ENCODE measurements at regions not wholly inside any gene's neighbourhood (a gene's known extent, or its start where the extent isn't known, plus 50 kb on each side); places are given as distances from the start of the nearest gene placed in this dataset.

DNA sequence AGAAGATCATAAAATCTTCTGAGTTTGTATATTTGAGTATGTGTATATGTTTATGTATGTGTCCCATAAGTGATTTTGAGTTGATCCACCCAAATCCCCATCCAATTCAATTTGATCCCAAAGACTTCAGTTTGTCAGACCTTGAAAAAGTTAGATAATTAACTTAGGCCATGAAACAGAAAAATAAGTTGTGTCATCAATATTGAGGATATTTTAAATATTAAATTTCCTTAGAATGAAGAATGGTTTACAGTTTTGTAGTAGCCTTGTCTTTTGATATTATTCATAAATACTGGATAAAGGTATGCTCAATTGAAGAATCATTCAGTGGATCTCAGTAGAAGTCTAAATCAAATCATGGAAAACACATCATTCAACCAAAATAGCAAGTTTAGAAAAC, 864.4 kb upstream of the INTU start:
- TF ChIP-seq, protein P1, sequence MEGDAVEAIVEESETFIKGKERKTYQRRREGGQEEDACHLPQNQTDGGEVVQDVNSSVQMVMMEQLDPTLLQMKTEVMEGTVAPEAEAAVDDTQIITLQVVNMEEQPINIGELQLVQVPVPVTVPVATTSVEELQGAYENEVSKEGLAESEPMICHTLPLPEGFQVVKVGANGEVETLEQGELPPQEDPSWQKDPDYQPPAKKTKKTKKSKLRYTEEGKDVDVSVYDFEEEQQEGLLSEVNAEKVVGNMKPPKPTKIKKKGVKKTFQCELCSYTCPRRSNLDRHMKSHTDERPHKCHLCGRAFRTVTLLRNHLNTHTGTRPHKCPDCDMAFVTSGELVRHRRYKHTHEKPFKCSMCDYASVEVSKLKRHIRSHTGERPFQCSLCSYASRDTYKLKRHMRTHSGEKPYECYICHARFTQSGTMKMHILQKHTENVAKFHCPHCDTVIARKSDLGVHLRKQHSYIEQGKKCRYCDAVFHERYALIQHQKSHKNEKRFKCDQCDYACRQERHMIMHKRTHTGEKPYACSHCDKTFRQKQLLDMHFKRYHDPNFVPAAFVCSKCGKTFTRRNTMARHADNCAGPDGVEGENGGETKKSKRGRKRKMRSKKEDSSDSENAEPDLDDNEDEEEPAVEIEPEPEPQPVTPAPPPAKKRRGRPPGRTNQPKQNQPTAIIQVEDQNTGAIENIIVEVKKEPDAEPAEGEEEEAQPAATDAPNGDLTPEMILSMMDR (IDR thresholded peaks at IDR 0.05): no peak
- no peak for TF ChIP-seq POLR2A (IDR thresholded peaks at IDR 0.05)
